Tibial nerve (tissue), 4 donors: ENCODE measurements at regions not wholly inside any gene's neighbourhood (a gene's known extent, or its start where the extent isn't known, plus 50 kb on each side); places are given as distances from the start of the nearest gene placed in this dataset.
A peak's percentile ranks its signal among the peaks of the same experiment; 100 is the strongest.

Source experiments
- DNase-seq, 2 donors: peaks; one replicate each; pipeline ENCODE4 v3.0.0-alpha.2; 2019; ENCODE audit warnings: low spot score in 2 of 2
- H3K27ac ChIP-seq, 4 donors: fragments of 200-600 bp; sonication (generic) in 3 of 4; one replicate each; pipeline ENCODE4 v1.5.1; 2017 to 2019; ENCODE audit warnings: mild to moderate bottlenecking in 1 of 4
- H3K27me3 ChIP-seq, 2 donors: fragments of 200-600 bp; sonication (generic) in 1 of 2; one replicate each; pipeline versions ENCODE4 v1.5.1 to v1.6.0; 2017 to 2019
- H3K36me3 ChIP-seq, 3 donors: fragments of 200-600 bp; sonication (generic); one replicate each; pipeline ENCODE4 v1.5.1; 2018 to 2019
- H3K4me1 ChIP-seq, 4 donors: fragments of 200-600 bp; sonication (generic) in 3 of 4; one replicate each; pipeline ENCODE4 v1.5.1; 2017 to 2019
- H3K4me3 ChIP-seq, 4 donors: fragments of 200-600 bp; sonication (generic) in 3 of 4; one replicate each; pipeline ENCODE4 v1.5.1; 2017 to 2019; ENCODE audit warnings: mild to moderate bottlenecking in 1 of 4, moderate library complexity in 1 of 4
- H3K9me3 ChIP-seq, 4 donors: fragments of 200-600 bp; sonication (generic) in 3 of 4; one replicate each; pipeline ENCODE4 v1.5.1; 2017 to 2019
- EP300 ChIP-seq, 2 donors: sonication (generic); formaldehyde crosslinking; IDR thresholded peaks; one replicate each; pipeline ENCODE4 v1.6.1; 2017; ENCODE audit warnings: antibody characterized with exemption in 2 of 2, mild to moderate bottlenecking in 1 of 2
- POLR2A ChIP-seq, 2 donors: fragments of 450-650 bp; IDR thresholded peaks; one replicate each; pipeline ENCODE4 v1.6.1; 2017; ENCODE audit warnings: antibody characterized with exemption in 2 of 2, mild to moderate bottlenecking in 2 of 2, moderate library complexity in 2 of 2
- WGBS, 2 donors: methylation state at CpG; one replicate each; pipeline ENCODE4 v1.1.5; 2018; 5-methylcytosine and 5-hydroxymethylcytosine counted together
- TF ChIP-seq, protein P1 (sequence below), 5 experiments: fragments of 200-600 bp in 3 of 5; fragments of 450-650 bp in 2 of 5; sonication (generic) in 3 of 5; IDR thresholded peaks; one replicate each; pipeline ENCODE4 v1.5.1; 2016 to 2019; ENCODE audit warnings: antibody characterized with exemption in 5 of 5, mild to moderate bottlenecking in 3 of 5, moderate library complexity in 2 of 5

DNA sequence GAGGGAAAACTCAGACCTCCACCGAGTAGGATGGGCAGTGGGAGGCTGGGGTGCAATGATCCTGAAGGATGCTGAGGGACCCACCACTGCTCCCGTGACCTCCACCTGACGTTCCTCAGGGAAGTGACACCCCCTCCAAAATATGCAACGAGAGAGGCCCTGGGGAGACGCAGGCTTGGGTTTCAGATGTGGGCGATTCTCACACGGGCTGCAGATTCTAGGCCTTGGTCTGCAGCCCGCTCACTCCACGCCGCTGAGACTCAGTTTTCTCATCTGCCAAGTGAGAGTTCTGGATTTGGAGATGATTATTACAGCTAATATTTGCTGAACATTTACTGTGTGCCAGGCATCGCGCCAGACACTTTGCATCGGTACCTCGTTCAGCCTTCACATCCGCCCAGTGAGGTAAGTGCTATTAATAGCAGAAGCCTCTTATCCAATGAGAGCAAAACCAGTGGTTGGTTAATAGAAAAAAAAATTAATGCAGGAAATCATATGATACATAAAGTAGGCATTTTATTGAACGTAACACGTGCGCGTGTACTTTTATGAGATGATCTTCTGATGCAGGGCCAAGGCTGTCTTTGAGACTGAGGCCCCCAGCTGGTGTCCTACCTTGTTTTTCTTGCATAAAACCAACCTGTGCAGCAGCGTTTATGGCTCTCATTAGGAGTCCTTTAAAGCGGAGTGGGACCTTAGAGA is 102.0 kb upstream of the RUNX3 start:
- Histone ChIP-seq H3K4me3 (no peak overlapping the region), H3K36me3 (no peaks in the 10 kb centered on the region), H3K27ac (peak overlapping the region in 1 of 4 donors; percentile 64), H3K4me1 (peaks cover 0 to 34% (median 0%) of the 10 kb centered on the region in 4 donors), H3K27me3 (peaks cover 0 to 10% of the 10 kb centered on the region in 2 donors), H3K9me3 (no peaks in the 10 kb centered on the region)
- TF ChIP-seq, protein P1, sequence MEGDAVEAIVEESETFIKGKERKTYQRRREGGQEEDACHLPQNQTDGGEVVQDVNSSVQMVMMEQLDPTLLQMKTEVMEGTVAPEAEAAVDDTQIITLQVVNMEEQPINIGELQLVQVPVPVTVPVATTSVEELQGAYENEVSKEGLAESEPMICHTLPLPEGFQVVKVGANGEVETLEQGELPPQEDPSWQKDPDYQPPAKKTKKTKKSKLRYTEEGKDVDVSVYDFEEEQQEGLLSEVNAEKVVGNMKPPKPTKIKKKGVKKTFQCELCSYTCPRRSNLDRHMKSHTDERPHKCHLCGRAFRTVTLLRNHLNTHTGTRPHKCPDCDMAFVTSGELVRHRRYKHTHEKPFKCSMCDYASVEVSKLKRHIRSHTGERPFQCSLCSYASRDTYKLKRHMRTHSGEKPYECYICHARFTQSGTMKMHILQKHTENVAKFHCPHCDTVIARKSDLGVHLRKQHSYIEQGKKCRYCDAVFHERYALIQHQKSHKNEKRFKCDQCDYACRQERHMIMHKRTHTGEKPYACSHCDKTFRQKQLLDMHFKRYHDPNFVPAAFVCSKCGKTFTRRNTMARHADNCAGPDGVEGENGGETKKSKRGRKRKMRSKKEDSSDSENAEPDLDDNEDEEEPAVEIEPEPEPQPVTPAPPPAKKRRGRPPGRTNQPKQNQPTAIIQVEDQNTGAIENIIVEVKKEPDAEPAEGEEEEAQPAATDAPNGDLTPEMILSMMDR (IDR thresholded peaks at IDR 0.05) = no peak
- TF ChIP-seq EP300 (IDR thresholded peaks at IDR 0.05) (no peak), POLR2A (IDR thresholded peaks at IDR 0.05) (no peak)
- DNase-seq = no peak
- WGBS, 2 donors = 61 to 64% methylated on average over 21 of the region's 21 CpGs

DNA sequence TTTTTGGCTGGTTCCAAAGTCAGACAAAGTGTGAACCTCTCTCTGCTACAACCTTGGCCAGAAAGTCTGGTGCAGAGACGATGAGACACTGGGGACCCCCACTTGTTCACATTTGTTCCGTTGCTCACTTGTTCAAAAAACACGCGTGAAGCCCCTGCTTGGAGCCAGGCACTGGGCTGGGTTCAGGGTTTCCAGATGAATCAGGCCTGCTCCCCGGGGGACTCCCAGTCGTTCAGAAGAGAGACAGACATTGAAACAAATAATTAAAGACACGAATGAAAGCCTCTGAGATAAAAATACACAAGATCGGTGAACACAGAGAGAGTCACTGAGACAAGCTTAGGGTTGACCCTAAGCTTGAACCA is 101.5 kb upstream of the RUNX3 start:
- peak overlapping the region in 1 of 4 donors; percentile 64 for H3K27ac ChIP-seq
- 48 to 52% methylated on average over 8 of the region's 8 CpGs for WGBS, 2 donors
- no peak overlapping the region for H3K4me3 ChIP-seq
- no peaks in the 10 kb centered on the region for H3K9me3 ChIP-seq
- peaks cover 0 to 34% (median 0%) of the 10 kb centered on the region in 4 donors for H3K4me1 ChIP-seq
- H3K36me3 ChIP-seq = no peaks in the 10 kb centered on the region
- H3K27me3 ChIP-seq = peaks cover 0 to 10% of the 10 kb centered on the region in 2 donors
- DNase-seq = no peak
- TF ChIP-seq POLR2A (IDR thresholded peaks at IDR 0.05) (no peak), EP300 (IDR thresholded peaks at IDR 0.05) (no peak)
- TF ChIP-seq, protein P1 (IDR thresholded peaks at IDR 0.05) = no peak

DNA sequence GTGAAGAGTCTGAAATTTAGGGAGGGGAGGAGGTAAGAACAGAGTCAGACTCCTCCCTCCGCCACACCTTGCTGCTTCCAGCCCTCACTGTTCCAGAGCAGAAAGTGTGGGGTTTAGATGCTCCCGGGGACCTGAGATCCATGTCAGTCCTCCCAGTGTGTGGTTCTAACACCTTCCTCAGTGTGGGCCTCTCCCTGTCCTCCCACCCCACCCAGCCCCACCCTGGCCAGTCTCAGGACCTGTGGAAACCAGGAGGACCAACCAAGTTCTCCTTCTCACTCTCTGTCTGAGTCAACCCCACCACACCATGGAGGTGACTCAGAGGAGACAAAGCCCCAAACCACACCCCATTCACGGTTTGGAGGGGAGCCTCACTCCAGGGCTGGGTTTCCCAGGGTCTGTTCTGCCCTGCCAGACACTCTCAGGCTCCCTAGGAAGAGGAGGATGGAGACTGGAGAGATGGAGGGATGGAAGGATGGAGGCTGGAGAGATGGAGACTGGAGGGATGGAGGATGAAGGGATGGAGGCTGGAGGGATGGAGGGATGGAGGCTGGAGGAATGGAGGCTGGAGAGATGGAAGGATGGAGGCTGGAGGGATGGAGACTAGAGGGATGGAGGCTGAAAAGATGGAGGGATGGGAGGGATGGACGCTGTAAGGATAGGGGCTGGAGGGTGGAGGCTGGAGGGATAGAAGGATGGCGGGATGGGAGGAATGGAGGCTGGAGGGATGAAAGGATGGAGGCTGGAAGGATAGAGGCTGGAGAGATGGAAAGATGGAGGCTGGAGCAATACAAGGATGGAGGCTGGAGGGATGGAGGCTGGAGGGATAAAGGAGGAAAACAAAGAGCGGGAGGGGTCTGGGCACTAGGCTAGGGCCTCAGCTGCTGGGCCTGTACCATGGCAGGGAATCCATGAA is 100.9 kb upstream of the RUNX3 start:
- TF ChIP-seq EP300 (IDR thresholded peaks at IDR 0.05) (no peak), POLR2A (IDR thresholded peaks at IDR 0.05) (no peak)
- TF ChIP-seq, protein P1 (IDR thresholded peaks at IDR 0.05) = no peak
- H3K4me3 ChIP-seq = no peak overlapping the region
- peak overlapping the region in 1 of 4 donors; percentile 64 for H3K27ac ChIP-seq
- no peak for DNase-seq
- H3K27me3 ChIP-seq = peaks cover 0 to 10% of the 10 kb centered on the region in 2 donors
- H3K4me1 ChIP-seq = peaks cover 0 to 34% (median 0%) of the 10 kb centered on the region in 4 donors
- 68 to 71% methylated on average over 6 of the region's 6 CpGs for WGBS, 2 donors
- no peaks in the 10 kb centered on the region for H3K9me3 ChIP-seq
- H3K36me3 ChIP-seq = no peaks in the 10 kb centered on the region

DNA sequence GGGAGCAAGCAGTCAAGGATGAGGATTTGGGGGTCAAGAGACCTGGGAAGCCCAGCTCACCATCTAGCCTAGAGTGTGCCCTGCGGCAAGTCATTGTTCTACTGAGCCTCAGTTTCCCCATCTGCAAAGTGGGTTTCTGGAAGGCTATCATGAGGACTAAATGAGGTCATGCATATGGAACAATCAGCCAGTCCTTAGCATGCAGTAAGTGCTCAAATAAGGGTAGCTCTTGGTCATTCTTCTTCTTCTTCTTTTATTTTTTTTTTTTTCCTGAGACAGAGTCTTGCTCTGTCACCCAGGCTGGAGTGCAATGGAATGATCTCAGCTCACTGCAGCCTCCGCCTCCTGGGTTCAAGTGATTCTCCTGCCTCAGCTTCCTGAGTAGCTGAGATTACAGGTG is 99.9 kb upstream of the RUNX3 start:
- TF ChIP-seq POLR2A (IDR thresholded peaks at IDR 0.05) = no peak
- TF ChIP-seq, protein P1 (IDR thresholded peaks at IDR 0.05) = no peak
- TF ChIP-seq EP300 (IDR thresholded peaks at IDR 0.05) = no peak
- WGBS, 2 donors = 88 to 89% methylated on average over 2 of the region's 2 CpGs
- H3K9me3 ChIP-seq = no peaks in the 10 kb centered on the region
- no peak for DNase-seq
- peaks cover 0 to 33% (median 0%) of the 10 kb centered on the region in 4 donors for H3K4me1 ChIP-seq
- H3K27ac ChIP-seq = peak overlapping the region in 1 of 4 donors; percentile 53
- H3K4me3 ChIP-seq = no peak overlapping the region
- no peaks in the 10 kb centered on the region for H3K36me3 ChIP-seq
- peaks cover 0 to 10% of the 10 kb centered on the region in 2 donors for H3K27me3 ChIP-seq
